Mucosa of gallbladder (tissue), 1 donor: ENCODE measurements at regions not wholly inside any gene's neighbourhood (a gene's known extent, or its start where the extent isn't known, plus 50 kb on each side); places are given as distances from the start of the nearest gene placed in this dataset.
A peak's percentile ranks its signal among the peaks of the same experiment; 100 is the strongest.
"Not testable (repeated sequence)": the region's sequence is repeated elsewhere in the genome, so short reads cannot be mapped to it uniquely, and the experiment has no call there.

Experiments used
- DNase-seq: peaks from one replicate; pipeline ENCODE4 v3.0.0-alpha.2; 2020; ENCODE audit warnings: low spot score
- donor health status: DM: no; HTN: no; CAD: no.

DNA sequence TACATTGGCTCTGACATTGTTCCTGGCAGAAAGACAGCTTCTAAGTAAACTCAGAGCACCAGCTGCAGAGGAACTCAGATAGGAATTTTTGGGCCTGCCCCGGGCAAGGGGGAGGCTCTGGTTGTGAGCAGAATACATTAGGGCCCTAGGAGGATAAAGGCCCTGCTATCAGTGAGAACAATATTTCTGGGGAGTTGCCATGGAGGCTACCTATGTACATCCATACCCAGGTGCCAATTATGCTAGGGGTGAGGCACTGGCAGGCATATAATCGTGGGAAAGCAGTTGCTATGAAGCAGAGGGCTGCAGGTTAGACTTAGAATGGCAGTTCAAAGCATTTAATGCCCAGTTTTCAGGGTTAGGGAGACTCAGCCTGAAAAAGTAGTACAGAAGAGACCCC, 273.5 kb upstream of the EDA2R start:
- DNase-seq: no peak

DNA sequence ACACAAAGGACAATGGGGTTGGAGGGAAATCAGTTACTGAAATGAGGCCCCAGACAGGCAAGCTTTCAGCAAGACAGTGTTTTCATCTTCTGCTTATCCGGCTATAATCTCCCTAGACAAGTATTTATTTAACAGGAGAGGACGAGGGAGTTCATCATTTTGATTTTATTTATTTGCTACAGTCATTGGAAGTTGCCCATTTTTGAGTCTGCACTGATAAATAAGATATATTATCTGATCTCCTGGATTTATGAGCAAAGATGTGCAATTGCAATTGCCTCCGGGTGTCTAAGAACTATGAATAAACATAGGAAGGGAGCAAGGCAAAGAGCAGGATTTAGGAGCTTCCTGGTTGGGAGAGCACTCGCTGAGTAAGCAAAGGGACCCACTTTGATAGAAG, 263.2 kb upstream of the EDA2R start:
- DNase-seq: no peak

DNA sequence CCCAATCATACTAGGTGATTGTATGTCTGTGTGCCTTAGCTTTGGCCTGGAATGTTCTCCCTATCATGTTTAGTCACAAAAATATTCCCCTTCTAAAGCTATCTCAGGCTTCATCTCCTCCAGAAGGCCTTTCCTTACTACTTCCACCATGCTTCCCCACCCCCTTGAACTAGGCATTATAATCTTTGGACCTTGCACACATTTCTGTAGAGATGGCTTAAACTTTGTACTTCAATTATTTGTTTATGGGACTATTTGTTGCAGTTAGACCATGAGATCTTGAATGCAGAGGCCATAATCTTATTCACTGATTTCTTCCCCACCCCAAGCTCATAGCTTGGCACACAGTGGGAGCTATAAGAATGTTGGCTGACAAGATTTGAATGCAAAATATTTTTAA, 262.0 kb upstream of the EDA2R start:
- DNase-seq: no peak

DNA sequence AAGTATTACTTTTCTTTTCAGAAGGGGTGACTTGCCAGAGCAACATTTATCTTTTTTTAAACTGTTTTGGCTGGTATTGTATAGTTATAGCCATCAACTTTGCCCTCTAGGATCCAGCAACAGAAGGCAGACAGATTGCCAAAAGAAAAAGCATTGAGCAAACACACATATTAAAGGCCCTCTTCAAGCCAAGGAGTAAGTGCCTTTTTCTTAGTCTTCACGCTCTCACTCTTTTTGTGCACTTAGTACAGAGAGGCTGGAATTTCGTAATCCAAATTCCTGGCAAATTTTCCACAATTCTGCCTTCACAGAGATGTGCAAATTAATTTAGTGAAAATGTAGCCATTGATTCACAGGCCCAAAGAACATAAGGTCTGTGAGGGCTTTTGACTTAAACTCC, 253.1 kb upstream of the EDA2R start:
- DNase-seq: no peak

DNA sequence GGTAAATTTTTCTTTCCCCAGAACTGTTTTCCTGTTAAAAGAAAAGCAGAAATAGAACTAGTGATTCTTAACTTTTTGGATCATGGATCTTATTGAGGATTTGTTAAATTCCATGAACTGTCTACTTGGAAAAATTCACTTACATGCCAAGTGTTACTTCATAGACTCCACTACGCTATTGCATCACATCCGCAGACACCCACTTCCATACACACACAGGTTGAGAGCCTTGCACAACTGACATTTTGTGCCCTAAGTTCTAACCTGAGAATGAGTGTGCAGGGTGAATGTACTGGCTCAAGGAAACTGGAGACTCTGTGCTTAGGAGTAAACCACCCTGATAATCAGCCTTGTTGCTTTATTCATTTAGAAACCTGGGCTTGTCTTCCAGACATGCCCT, 250.5 kb upstream of the EDA2R start:
- DNase-seq: no peak

DNA sequence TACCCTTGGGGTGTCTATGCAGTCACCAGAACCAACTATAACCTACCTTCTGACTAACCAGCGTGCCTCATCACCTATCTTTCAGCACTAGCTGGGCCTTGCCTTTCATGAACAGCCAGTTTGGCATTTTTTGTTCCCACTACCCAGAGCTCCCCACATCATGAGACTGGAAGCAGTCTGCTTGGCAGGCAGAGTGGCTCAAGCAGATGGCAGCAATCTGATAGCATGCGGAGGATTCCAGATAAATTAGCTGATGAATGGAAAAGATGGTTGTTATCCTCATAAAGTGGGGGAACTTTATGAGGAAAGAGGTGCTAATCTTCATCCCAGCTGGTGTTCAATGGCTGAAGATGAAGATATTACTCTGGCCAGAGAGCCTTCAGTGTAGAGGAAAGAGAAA, 243.2 kb upstream of the EDA2R start:
- DNase-seq: no peak

DNA sequence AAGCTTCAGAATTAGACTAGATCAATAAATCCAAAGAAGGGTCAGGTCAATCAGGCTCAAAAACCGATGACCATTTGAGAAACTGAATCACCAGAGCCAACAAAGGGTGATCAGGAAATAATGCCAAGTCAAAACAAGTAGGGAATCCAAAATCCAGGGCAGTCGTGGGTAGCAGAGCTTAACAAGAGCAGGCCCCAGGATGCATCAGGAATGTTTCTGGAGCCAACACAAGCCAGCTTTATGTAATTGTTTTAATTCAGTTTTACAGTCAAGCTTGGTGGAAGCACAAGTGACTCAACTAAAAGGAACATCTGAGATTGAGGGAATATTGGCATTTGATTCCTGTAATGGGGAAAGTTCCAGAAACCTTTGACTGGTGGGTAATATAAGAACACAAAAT, 237.9 kb upstream of the EDA2R start:
- no peak for DNase-seq

DNA sequence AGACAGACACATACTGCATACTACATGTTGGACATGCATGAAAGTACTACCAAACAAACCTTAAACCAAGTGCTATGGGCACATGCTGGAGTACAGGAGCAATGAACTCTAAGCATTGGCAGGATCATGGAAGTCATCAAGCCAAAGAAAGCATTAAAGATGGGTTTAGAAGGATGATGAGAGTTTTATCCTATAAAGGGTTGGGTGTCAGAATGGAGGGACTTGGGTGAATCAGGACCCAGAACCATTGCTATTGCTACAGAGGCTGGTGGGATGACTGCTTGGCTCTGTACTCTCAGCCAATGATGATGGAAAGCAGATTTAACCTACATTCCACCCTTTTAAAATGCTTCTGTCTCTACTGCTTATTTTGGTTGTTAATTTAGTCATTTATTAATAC, 233.9 kb upstream of the EDA2R start:
- no peak for DNase-seq

DNA sequence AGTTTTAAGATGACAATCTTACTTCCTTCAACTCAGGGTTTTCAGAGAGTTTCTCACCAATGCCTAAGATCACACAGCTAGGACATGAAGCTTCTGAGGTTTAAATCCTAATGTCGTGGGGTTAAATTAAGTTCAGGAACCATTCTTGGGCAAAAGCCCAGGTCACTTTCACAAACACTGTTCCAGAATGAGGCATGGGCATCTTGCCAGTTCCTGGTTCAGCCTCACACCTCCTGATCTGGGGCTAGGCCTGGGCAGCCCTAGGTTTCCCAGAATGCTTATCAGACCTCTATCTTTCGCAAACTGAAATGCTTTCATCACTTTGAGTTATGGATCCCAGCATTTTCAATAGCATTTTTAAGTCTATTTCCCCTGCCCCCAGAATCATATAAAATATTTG, 224.8 kb upstream of the EDA2R start:
- no peak for DNase-seq

DNA sequence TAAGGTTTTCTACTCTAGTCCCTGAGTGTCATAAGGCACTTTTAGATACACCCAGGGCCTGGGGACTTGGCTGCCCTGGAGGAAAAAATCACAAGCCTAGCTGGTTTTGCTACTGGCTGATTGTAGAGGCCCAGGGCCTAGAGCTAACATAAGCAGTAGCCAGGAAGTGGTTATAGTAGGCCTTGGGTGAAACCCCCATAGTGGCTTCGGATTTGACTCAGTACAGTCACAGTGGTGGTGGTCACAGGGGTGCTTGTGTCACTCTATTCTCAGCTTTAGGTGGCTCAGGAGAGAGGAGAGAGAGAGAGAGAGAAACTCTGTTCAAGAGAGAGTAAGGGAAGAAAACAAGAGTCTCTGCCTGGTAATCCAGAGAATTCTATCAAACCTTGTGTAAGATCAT, 194.5 kb upstream of the EDA2R start:
- DNase-seq: no peak

DNA sequence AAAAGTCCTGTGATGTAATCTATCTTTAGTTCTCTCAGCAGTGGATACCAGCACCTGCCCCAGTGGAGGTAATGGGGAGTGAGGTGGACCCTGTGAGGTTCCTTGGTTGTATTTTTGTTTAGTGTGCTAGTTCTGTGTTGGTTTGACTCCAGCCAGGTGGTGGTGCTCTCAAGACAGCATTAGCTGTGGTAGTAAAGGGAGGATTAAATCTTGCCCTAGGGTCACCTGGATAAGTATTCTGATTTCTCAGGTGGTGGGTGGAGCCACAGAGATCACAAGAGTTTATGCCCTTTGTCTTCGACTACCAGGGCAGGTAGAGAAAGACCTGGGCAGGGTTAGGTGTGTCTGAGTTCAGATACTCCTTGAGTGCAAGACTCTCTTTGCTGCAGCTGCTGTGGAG, 176.3 kb upstream of the EDA2R start:
- DNase-seq: no peak

DNA sequence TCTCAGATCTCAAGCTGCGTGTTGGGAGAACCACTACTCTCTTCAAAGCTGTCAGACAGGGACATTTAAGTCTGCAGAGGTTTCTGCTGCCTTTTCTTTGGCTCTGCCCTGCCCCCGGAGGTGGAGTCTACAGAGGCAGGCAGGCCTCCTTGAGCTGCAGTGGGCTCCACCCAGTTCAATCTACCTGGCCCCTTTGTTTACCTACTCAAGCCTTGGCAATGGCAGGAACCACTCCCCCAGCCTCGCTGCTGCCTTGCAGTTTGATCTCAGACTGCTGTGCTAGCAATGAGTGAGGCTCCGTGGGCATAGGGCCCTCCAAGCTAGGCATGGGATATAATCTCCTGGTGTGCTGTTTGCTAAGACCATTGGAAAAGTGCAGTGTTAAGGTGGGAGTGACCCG, 155.6 kb upstream of the EDA2R start:
- DNase-seq: not testable (repeated sequence)

DNA sequence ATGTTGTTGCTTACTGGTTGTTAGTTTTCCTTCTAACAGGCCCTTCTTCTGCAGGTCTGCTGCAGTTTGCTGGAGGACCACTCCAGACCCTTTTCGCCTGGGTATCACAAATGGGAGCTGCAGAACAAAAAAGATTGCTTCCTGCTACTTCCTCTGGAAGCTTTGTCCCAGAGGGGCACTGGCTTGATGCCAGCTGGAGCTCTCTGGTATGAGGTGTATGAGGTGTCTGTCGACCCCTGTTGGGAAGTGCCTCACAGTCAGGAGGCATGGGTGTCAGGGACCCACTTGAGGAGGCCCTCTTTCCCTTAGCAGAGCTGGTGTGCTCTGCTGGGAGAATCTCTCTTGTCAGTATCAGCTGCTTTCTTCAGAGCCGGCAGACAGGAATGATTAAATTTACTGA, 127.4 kb upstream of the EDA2R start:
- DNase-seq: no peak

DNA sequence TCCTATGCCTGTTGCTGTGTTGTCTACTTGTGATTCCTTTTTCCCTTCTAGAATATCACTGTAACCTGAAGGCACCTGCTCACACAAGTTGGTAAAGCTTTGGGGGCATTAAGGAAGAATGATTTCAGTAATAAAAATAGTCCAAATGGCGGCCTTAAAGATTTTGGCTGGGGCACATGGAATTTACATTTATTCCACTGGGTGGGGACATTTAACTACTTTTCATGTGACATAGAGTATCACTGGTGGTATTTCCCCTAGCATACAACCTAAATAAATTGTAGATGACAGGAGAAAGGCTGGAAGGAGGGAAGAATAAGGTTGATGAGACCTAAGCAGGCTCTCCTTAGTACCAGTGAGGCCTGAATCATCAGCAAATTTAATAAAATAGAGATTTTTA, 121.8 kb upstream of the EDA2R start:
- DNase-seq: no peak

DNA sequence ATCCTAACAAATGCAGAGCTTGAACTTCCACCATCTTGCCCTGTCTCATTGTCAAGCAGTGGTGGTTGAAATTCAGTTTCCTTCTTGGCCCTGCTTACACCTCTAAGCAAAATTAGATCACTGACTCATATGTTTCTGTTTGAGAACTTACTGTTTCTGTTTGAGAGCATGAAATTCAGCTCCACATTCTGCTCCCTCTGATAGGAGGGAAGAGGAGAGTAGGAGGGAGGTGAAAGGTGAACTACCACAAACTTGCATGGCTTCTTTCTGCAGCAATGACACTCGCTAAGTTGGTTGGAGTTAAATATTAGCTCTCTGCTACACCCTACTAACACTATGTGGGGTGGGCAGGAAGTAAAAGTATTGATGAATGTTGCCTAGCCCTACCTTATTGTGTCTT, 117.8 kb upstream of the EDA2R start:
- peak; percentile 42 for DNase-seq

DNA sequence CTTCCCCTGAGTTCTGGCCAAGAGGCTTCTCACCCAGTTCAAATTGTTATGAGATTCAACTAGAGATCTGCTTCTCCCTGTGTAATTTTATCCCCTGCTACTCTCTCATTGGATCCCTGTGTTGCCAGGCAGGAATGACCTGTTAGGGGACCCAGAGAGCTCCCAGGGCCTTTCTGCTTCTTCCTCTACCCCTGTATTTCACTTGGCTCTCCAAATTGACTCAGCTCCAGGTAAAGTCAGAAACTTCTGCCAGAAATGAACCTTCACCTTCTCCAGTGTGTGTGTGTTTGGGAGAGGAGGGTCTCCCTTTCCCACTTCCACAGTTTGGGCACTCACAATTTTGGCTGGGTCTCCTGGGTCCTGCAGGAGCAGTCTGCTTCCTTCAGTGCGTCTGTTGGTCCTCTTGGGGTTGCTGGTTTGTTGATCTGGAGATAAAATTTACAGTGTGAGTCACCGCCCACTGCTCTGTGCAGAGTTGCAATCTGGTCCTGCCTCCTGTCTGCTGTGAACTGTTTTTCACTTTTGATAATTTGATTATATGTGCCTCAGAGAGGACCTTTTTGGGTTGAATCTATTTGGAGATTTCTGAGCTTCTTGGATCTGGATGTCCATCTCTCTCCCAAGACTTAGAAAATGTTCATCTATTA, 112.4 kb upstream of the EDA2R start:
- no peak for DNase-seq

DNA sequence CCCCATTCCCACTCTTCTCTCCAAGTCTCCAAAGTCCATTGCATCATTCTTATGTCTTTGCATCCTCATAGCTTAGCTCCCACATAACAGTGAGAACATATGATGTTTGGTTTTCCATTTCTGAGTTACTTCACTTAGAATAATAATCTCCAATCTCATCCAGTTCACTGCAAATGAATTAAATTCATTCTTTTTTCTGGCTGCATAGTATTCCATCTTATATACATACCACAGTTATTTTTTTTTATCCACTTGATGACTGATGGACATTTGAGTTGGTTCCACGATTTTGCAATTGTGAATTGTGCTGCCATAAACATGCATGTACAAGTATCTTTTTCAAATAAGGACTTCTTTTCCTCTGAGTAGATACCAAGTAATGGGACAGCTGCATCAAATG, 105.6 kb upstream of the EDA2R start:
- DNase-seq: not testable (repeated sequence)

DNA sequence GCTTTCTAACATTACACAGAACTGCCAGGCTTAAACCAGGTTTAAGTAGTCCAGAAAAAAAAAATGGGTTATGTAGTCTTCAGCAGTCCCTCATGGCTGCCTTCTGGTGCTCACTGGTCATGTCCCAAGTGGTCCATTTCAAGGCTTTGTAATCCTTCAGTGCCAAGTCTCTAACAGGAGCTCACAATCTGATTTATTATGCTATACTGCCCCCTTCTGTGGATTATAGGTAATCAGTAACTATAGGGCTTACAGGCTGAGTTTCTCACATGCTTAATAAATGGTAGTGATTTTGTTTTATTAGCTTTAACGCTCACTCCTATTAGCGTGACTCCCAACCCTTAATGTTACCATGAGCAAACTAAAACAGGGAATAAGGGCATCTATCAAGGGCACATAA, 92.5 kb upstream of the EDA2R start:
- no peak for DNase-seq

DNA sequence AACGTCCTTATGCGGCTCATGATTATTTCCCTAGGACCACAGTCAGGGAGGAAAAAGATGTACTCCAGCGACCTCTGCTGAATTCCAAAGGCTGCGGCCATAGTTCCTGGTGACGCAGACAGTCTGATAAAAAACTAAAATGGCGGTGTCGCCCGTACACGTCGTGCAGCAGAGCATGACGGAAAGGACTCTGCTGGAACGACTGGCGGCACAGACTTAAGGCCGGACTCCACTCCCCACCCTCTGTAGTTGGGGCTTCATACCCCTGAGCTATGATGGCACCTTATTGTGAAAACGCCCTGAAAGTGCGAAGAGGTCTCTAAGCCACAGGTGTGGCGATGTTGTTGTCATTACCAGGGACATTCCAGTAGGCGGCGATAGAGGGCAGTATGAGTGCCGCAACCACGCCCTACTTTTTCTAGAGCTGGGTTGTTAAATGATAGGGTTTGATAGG, 90.0 kb upstream of the EDA2R start:
- DNase-seq: peak; percentile 42

DNA sequence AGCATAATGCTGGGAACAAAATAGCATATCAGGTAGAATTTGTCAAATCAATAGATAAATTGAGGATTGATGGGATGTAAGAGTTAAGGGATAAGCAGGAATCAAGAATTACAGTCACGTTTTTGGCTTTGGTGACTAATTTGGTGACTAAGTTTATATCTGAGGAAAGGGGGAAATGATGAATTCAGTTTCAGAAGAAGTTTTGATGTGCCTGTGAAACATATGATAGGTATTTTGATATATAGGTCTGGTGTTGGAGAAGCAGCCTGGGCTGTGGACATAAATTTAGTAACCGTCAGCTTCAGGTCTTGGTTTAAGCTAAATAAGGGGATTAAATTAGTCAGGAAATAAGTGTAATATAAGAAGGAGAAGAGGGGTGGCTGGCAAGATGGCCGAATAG, 79.0 kb upstream of the EDA2R start:
- no peak for DNase-seq

DNA sequence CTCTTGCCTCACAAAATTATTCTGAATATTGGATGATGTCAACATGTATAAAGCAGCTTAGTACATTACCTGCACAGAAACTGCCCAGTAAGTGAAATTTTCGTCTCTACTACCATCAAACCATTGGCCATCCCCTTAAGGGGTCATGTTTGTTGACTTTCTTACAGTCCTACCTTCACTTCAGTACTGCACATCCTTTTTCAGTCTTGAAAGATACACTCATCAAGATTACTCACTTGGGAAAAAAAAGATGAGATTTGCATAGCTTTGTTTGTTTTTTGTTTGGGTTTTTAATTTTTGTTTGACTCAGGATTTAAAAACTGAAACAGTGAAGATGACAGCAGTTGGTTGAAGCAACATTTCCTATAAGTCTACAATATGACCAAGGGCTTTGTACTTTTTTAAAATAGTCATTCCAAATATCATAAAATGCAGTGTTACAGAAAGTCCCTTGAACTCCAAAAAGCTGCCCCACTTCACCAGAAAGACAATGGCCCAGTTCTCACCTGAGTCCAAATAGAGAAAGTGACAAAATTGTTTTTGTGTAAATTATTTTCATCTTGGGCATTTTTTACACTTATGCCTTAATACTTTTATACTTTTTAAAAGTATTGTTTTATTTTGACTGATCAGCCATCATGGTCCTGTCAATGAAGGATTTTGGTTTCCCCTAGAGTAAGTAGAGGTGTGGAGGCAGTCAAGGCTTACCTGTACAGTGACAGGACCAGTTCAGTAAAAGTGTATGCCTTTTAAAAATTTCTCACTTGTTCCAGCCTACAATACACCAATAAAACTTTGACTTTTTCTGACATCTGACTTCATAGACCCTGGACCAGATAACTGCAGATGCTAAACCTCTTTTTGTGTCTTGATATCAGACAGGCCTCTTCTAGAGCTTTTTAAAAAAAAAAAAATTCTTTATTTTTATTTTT, 59.7 kb upstream of the EDA2R start:
- no peak for DNase-seq

DNA sequence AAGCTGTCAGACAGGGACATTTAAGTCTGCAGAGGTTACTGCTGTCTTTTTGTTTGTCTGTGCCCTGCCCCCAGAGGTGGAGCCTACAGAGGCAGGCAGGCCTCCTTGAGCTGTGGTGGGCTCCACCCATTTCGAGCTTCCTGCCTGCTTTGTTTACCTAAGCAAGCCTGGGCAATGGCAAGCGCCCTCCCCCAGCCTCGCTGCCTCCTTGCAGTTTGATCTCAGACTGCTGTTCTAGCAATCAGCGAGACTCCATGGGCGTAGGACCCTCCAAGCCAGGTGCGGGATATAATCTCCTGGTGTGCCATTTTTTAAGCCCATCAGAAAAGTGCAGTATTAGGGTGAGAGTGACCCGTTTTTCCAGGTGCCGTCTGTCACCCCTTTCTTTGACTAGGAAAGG, 53.6 kb upstream of the EDA2R start:
- not testable (repeated sequence) for DNase-seq
